LNCaP clone FGC (cell line): ENCODE measurements at regions not wholly inside any gene's neighbourhood (a gene's known extent, or its start where the extent isn't known, plus 50 kb on each side); places are given as distances from the start of the nearest gene placed in this dataset.

Source experiments
- DNase-seq: peaks from one replicate; pipeline ENCODE4 v3.0.0-alpha.2; 2011; ENCODE audit warnings: low read depth
- H3K4me3 ChIP-seq: 2 replicates; pipeline ENCODE4 v1.5.1; 2011; ENCODE audit warnings: mild to moderate bottlenecking, low read depth, low read length, control low read depth
- TF ChIP-seq, protein P1 (sequence below): IDR thresholded peaks from 2 replicates; pipeline ENCODE4 v1.5.1; 2012; ENCODE audit warnings: mild to moderate bottlenecking; ENCODE audit not compliant: control insufficient read depth, insufficient read depth; ENCODE audit errors: extremely low read depth

GRCh38 chr4:129167640-129168260, 71.8 kb downstream of the C4orf33 start:
- no peak for DNase-seq
- TF ChIP-seq, protein P1, sequence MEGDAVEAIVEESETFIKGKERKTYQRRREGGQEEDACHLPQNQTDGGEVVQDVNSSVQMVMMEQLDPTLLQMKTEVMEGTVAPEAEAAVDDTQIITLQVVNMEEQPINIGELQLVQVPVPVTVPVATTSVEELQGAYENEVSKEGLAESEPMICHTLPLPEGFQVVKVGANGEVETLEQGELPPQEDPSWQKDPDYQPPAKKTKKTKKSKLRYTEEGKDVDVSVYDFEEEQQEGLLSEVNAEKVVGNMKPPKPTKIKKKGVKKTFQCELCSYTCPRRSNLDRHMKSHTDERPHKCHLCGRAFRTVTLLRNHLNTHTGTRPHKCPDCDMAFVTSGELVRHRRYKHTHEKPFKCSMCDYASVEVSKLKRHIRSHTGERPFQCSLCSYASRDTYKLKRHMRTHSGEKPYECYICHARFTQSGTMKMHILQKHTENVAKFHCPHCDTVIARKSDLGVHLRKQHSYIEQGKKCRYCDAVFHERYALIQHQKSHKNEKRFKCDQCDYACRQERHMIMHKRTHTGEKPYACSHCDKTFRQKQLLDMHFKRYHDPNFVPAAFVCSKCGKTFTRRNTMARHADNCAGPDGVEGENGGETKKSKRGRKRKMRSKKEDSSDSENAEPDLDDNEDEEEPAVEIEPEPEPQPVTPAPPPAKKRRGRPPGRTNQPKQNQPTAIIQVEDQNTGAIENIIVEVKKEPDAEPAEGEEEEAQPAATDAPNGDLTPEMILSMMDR = no peak
- H3K4me3 ChIP-seq = no peak overlapping the region

DNA sequence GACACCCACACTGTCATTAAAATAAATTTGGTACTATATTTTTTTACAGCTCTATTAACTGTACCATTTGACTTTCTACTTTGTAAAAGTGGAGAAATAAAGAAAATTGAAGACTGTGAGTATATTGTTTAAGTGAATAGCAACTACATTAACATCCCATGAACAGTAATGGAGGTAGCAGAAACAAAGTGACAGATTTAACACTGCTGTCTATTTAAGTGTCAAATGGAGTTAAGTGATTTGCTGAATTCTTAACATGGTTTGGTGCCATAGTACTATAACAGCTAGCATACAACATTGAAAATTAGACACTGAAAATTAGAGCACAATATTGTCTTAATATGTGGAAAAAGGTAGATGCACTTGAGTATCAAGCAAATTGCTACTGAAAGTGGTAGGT, 76.2 kb downstream of the C4orf33 start:
- TF ChIP-seq, protein P1 = no peak
- DNase-seq = no peak
- no peak overlapping the region for H3K4me3 ChIP-seq

- no peak overlapping the region for H3K4me3 ChIP-seq
- DNase-seq = no peak
- TF ChIP-seq, protein P1 = no peak
Measured at GRCh38 chr4:129176864-129177263, 80.9 kb downstream of the C4orf33 start.

GRCh38 chr4:129179276-129179675, 83.3 kb downstream of the C4orf33 start:
- no peak for DNase-seq
- TF ChIP-seq, protein P1 = no peak
- H3K4me3 ChIP-seq = no peak overlapping the region

DNA sequence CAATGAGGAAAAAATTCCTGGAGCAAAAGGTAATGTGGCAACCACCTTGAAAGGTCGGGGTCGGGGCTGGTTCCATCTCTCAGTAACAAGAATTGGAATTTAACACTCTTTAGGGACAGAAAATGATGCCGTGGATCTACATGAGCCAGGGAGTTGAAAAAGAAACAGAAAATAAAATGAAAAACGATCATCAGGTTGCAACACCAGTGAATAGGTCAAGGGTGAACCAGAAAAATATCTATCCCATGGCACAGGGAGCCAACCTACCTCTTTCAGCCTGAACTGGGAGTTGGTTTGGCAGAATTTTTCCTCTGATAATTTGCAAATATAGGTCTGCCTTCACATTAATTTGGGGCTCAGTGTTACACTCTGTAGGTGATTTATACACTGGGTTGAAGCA, 93.7 kb downstream of the C4orf33 start:
- DNase-seq = no peak
- H3K4me3 ChIP-seq = no peak overlapping the region
- TF ChIP-seq, protein P1 = no peak

DNA sequence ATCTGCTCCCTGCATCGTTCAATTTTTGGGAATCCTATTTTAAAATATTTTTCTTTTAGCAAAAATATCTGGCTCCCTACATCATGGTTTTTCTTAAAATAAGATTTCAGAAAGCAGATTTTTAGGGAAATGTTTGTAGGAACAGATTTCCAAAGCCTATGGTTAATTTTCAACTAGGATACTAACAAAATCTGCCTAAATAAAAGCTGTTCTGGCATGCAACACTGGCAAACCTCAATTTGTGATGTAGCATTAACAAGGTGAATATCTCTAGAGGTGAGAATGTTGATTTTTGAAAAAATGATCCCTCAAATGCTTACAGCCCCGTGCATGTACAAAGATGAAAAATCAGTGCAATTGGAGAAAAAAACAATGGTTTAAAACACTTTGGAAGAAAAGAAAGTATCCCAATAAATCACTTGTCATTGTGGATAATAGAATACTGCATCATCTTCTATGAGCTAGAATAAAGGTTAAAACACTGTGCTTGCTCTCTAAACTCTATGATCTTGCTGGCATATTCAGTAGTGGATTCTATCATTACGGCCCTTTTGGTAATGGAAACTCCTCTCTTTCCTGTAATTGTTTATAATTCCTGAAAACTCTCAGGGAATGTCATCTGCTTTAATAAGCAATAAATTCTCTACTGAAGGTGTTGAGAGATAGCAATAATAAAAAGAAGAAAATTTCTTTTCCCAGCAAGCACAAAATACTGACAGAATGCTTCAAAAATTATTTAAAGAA, 97.6 kb downstream of the C4orf33 start:
- TF ChIP-seq, protein P1 = no peak
- no peak for DNase-seq
- no peak overlapping the region for H3K4me3 ChIP-seq
